HG02981 (cell line): ENCODE measurements at regions not wholly inside any gene's neighbourhood (a gene's known extent, or its start where the extent isn't known, plus 50 kb on each side); places are given as distances from the start of the nearest gene placed in this dataset.

Experiments
- ATAC-seq: cut with Tn5 transposase; IDR thresholded peaks from one replicate; pipeline ENCODE4 v1.9.1; 2021; ENCODE audit warnings: mild to moderate bottlenecking, moderate library complexity; ENCODE audit not compliant: unreplicated experiment

DNA sequence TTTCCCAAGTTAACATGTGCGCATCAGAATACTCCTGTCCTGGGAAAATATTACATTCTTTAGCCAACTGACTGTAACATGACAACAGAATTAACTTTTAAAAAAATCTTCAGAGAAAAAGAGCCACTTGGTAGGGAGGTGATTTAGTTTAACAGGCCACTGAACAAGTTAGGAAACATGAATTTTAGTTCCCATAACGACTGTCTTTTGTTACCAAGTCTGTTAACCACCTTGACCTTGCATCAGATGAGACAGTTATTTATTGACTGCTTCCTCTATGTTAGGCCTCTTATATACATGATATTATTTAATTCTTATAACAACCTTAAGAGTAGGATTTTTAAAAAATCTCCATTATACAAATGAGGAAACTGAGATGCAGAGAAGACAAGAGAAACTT lies 268.6 kb downstream of the NDFIP2 start:
- ATAC-seq, result no peak

DNA sequence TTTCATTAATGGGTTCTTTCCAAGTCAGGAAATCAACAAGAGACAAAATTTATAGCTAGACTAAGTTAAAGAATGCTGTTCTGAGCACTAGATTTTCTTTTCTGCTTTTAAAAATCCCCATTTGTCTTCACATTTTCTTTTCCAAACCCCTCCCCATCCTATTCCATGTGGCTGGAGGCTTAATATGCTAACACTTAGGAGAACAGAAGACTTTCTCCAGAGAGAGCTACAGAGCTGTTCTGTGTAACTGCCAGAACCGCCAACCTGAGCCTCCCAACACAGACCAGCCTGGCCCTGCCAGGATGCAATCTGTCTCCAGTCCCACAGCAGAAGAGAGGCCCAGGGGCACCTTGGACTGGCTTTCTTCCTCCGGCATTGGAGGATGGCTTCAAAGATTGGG lies 264.1 kb downstream of the NDFIP2 start:
- no peak for ATAC-seq

DNA sequence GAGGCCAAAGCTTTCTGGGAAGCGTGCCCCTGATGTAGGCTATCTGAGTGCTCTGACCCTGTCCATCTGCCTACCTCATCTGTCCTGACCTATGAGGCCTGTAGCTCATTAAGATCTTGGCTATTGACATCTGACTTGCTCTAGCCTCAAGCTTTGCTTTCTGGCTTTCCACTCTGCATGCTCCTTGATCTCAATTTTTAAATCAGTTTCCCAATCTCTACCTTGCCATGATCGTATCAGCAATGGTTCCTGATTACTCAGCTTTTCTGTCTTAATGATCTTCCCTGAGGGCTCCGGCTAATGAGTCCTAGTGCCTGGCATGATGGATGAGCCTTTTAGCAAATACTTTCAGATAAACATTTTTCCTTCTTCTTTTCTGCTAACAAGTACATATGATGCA lies 262.0 kb downstream of the NDFIP2 start:
- ATAC-seq, result no peak

DNA sequence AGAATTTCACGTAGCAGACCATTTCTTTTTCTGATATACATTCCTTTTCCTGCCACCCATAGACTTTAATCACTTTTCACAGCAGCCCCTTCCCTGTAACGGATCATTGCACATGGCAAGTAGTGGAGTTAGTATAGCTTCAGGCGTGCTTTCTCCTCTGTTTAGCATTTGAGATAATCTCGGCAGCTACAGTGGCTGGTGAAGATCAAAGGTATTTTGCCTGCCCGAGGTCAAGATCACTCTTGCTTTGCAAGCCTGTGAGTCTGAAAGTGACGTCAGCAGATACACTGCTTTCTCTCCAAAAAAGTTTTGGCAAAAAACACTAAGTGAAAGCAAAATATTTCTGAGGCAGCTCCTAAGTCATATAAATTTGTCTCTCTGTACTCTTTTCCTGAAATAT lies 260.0 kb downstream of the NDFIP2 start:
- no peak for ATAC-seq

DNA sequence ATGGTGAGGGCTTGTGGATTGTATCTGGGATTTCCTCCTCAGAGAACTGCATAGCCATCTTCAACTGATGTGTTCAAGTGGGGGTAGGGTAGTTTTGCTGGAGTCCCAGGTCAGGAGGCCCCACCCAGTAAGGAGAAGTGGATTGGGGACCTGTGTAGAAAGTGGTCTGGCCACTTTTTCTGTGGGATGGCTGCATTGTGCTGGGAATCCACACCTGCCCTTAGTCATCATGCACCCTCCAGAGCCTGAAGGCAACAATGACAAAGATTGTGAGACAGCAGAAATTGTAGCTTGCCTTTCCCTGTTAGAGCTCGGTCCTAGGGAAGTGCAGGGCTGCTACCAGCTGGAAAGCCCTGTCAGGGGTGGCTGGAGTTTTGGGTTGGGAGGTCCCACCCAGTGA lies 255.4 kb downstream of the NDFIP2 start:
- ATAC-seq, result no peak

DNA sequence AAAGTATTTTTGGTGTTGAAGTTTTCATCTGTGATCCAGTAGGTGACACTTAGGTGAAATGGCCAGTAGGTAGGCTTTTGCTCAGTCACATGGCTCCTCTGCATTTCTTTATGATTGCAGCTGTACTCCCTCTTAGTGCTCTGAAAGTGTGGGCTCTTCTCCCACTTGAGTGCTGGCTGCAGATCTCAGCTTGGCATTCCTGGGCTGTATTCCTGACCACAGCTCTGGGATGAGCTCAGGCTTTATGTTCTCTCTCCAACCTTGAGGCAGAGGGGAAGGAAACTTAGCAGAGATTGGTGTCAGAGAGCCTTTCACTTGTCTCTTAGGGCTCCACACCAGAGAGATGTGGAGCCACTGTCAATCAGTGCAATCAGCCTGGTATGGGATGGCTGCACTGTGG lies 254.3 kb downstream of the NDFIP2 start:
- no peak for ATAC-seq

DNA sequence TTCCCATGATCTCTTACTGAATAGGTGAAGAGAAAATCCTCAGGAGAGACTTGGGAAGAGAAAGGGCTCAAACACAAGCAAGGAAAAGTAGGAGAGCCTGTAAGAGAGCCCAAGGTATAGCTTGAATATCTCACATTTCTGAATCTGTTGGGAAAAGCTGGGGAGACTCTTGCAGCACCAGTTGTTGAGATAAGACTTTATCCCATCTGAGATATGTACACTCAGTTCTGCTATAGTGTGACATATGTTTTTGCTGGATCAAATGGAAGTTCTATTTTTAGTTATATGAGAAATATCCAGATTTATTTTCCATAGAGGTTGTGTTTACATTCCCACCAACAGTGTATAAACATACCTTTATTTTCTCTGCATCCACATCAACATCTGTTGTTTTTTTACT lies 246.1 kb downstream of the NDFIP2 start:
- no peak for ATAC-seq

DNA sequence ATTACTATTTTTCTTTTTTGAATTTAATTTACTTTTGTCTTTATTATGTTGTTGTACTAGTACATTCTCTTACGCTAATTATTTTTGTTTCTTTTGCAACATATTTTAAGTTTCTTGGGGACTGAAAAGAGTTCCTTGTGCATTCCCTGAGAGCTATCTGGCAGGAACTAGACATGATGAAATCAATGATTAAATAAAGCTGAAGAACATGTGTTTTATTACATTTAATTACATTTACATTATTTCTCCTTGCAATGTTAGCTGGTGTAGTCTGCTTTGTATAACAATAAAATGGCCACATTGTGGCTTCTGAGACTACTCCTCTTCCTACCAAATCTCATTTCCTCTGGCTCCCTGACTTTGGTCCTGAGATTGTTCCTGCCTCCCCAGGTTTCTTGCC lies 244.9 kb downstream of the NDFIP2 start:
- no peak for ATAC-seq

DNA sequence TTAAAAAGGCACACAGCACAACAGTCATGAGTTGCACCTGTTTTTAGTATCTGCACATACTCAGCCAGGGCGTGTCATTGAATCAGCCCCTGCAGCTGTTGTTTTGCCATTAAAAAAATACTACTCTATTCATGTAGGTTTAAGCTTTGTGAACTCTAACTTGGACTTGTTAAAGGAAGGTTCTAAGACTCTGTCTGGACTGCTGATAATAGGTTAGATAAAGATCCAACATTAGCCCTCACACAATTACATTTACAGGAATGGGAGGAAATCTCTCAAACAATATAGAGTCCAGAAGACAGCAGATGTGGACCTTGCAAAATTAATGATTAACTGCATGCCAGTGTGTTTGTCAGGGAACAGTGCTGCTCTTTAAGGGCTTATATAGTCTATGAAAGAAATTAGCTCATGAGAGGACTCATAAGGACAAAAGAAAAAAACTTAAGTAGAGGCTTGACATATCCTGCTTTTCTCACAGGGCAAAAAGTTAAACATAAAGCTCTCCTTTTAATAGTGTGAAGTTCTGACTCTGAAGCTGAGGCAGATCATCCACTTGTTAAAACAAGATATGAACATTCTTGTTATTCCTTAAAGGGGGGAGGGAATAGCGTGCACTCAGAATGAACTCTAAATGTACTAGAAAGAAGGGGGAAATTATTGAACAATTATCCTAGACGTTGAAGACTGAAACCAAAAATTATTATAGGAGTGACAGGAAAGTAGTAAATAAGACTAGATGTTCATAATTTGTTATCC lies 243.6 kb downstream of the NDFIP2 start:
- no peak for ATAC-seq

DNA sequence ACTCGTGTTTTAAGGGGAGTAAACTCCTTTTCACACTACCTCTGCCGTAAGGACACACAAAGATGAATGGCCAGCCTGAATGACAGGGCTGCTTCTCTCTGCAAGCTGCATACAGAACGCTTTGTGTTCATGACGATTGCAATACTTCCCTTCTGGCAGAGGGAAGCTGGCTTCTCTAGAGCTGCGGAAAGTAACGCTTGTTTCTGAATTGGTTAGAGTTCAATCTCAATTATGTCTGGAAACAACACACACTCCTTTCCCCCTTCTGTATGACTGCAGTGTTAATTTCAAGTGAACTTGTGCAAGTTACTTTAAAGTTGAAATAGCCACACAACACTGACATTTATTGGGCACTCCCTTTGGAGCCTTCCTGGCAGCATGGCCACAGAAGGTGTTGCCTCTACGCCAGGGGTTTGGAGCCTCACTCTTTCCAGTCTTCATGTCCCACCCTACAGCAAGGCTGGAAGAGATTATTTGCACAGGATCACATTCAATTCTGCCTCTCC lies 242.6 kb downstream of the NDFIP2 start:
- no peak for ATAC-seq

DNA sequence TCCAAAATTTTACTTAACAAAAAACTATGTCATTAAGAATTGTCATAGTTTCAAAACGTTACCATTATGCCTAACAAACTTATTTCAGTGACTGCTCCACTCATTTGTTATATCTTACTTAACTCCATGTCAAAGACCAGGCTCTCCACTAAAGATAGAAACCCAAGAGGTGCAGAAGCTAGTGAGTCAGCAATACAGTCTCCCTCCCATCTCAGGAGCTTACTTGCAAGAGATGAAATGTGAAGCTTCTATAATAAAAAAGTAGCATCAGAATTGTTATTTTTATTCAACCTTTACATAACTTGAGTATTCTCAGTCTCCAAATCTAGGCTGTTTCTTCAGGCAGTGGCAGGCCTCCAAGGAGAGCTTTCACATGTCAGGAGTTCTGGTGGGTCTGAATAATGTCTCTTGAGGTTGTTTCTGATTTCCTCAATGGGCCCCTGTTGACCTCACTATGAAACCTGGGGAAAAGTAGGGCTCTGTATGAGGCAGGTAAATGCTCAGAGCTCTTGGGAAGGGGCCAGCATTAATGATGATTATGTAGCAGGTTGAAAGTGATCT lies 242.0 kb downstream of the NDFIP2 start:
- ATAC-seq, result no peak

DNA sequence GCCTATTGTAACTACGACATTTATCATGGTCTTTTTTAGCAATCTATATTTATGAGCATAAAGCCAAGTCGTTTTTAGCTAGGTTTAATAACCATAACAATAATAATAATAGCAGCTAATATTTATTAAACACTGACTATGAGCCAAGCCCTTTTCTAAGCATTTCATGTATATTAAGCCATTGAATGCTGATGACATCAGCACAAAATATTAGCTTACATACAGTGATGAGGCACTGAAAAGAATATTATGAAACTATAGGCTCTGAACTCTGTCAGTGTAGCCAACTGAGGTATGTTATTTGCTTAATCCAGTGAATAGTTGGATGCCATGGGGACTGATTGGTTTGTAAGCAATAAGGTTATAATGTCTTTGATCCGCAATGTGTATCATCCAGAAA lies 235.2 kb downstream of the NDFIP2 start:
- ATAC-seq, result no peak

DNA sequence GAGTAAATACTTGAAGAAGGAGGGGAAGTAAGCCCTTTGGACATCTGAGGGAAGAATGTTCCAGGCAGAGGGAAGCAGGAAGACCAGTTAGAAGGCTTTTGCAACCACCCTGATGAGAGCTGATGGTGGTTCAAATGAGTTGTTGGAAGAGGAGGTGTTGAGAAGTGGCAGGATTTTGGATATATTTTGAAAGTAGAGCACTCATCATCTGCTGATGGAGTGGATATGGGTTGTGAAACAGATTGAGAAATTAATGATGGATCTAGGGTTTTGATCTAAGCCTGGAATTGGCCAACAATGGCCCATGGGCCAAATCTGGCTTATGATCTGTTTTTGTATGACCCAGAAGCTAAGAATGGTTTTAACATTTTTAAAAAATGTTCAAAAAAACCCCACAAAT lies 230.7 kb downstream of the NDFIP2 start:
- no peak for ATAC-seq

DNA sequence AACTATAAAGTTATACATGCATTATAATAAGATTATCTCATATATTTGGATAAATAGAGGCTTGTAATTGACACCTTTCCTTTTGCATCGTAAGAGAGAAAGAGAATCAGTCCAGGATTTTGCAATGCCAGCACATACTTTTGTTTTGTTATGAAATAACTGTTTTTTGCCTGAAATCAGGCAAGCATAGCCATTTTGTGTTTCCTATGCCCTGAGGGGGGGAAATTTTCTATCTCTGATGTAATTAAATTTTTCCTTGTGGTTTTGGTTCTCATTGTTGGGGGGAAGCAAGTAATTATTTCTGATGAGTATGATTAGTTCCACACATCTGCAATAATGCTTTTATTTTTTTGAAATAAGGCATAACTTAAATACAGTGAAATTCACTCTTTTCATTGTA lies 229.4 kb downstream of the NDFIP2 start:
- no peak for ATAC-seq

DNA sequence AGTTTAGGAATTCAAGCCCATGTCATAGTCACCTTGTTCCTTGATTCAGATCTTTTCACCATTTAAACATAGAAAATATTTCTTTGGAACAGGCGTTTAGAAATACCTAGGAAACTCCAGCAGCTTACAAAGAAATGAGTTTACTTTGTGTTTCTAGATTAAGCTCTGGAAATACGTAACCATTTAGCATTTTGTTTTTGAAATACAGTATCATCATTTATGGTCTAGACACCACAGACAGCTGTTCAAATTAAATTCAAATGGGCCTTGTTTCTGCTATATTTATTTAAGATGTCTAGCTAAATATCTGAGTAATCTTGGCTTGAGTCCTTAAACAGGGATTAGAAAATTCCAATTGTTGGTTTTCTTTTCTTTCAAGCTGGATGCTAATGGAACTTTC lies 228.5 kb downstream of the NDFIP2 start:
- no peak for ATAC-seq

DNA sequence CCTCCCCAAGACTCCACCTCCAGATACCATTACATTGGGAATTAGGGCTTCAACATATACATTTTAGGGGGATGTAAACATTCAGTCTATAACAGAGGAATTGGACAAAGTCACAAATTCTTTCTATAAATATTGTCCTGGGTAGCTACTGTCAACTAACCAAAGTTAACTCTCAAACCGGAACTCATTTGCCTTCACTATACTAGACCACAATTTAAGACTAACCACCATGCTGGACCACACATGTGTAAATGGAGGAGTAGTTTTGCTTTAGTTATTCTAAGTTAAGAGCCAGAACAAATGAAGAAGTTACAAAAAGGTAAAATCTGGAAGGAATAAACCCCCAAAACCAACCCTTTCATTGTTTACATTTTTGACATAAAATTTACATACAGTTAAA lies 222.8 kb downstream of the NDFIP2 start:
- no peak for ATAC-seq

DNA sequence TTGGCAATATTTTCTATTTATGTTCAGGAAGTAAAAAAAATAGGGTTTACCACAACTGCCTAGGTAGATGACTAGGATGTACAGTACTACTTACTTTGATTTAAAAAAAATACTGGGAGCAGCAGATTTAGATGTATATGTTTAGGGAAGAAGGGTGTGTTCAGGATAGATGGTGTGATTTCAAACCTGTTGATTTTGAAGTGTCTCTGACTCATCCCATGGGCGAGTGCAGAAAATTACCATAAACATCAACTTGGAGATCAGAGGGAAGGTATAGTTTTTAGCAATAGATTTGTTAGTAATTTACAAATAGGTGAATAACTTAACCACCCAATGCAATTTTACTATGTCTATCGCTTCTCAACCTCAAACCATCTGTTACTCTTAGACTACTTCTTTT lies 214.8 kb downstream of the NDFIP2 start:
- no peak for ATAC-seq

DNA sequence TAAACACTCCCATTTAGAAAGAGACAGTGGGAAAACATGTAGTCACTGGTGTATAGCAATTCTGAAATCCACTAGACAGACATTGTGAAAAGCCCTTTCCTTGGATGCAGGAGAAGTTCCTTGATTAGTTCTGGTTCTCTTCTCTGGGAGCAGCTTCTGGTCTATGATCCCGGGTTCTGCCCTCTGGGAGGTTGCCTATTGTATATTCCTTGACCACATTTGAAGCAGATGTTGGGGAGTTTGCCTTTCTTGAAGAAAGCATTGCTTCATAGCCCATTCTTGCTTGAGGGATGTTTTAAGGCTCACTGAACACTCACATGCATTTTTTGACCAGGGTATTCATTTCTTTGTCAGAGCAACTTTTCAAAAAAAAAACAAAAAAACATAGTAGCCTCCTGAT lies 211.9 kb downstream of the NDFIP2 start:
- ATAC-seq, result no peak

DNA sequence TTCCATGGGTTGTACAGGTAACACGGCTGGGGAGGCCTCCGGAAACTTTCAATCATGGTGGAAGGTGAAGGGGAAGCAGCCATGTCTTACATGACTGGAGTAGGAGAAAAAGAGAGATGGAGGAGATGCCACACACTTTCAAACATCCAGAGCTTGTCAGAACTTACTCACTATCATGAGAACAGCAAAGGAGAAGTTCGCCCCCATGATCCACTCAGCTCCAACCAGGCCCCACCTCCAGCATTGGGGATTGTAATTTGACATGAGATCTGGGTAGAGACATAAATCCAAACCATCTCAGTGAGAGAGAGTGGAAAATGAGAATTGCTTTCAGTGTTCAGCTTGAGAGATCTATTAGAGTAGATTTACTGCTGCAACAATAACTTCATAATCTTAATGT lies 210.9 kb downstream of the NDFIP2 start:
- ATAC-seq, result no peak

DNA sequence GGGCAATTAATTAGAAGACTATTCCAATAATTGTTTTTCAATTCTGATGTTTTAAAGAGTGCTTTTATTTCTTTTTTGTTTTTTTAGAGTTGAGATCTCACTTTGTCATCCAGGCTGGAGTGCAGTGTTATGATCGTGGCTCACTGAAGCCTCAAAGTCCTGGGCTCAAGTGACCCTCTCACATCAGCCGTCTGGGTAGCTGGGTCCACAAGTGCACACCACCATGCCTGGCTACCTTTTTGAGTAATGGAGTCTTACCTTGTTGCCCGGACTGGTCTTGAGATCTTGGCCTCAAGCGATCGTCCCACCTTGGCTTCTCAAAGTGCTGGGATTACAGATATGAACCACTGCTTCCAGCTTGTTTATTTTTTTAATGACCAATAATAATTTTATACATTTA lies 207.8 kb downstream of the NDFIP2 start:
- no peak for ATAC-seq

DNA sequence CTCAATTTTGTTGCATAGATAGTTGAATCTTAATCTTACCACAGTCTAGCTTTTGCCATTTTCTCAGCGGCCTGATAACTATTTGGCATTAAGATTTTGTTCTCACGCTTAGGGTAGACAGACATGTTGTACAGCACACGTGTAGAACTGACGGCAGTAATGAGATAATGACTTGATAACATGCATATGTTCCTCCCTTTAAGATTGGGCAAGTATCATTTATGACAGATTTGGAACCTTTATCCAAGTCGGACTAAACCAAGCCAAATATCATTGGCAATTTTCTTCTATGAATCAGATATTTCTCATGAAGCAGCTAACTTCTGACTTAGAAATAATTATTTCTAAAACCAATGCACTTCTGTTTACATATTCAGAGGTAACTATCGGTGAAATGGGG lies 205.5 kb downstream of the NDFIP2 start:
- ATAC-seq, result no peak

DNA sequence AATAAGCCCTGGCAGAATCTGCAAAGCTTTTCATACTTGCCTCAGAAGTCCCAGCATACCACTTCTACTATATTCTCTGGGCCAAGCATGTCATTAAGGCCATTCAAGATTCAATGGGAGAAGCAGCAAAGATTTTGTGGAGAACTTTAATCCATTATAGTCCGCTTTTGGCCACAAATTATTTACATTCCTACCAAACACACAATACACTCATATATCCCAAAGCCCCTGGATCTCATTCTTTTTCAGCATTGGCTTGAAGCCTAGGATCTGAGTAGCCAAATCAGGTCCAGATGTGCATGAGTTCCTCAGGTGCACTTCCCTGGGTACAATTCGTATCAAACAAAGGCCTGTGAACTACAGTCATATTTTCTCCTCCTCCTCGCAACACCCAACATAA lies 203.4 kb downstream of the NDFIP2 start:
- no peak for ATAC-seq

DNA sequence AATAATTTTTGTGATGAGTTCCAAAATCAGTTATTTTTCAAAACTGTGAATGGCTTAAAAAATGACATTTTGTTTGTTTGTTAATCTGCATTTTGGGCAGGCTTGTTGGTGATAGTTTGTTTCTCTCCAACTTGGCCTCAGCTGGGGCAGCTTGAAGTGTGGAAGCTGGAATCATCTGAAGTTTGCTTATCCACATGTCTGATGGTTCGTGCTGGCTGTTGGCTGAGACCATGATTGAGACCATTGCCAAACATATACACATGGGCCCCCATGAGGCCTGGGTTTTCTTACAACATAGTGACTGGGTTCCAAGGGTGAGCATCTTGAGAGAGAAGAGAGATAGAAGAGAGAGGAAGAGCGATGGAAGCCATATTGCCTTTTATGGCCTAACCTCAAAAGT lies 201.2 kb downstream of the NDFIP2 start:
- no peak for ATAC-seq
